ENCODE measurements at regions not wholly inside any gene's neighbourhood (a gene's known extent, or its start where the extent isn't known, plus 50 kb on each side); places are given as distances from the start of the nearest gene placed in this dataset.

GRCh38 chr5:68751661-68752060 is 342.2 kb upstream of the SLC30A5 start:
- DNase-seq (ENCODE audit: low read depth) = no peak
- no peaks in the 10 kb centered on the region for H3K27me3 ChIP-seq (ENCODE audit: control insufficient read depth, insufficient read depth, low read length)
- no peaks in the 10 kb centered on the region for H3K36me3 ChIP-seq (ENCODE audit: control insufficient read depth, insufficient read depth, low read length)
- TF ChIP-seq, protein P1, sequence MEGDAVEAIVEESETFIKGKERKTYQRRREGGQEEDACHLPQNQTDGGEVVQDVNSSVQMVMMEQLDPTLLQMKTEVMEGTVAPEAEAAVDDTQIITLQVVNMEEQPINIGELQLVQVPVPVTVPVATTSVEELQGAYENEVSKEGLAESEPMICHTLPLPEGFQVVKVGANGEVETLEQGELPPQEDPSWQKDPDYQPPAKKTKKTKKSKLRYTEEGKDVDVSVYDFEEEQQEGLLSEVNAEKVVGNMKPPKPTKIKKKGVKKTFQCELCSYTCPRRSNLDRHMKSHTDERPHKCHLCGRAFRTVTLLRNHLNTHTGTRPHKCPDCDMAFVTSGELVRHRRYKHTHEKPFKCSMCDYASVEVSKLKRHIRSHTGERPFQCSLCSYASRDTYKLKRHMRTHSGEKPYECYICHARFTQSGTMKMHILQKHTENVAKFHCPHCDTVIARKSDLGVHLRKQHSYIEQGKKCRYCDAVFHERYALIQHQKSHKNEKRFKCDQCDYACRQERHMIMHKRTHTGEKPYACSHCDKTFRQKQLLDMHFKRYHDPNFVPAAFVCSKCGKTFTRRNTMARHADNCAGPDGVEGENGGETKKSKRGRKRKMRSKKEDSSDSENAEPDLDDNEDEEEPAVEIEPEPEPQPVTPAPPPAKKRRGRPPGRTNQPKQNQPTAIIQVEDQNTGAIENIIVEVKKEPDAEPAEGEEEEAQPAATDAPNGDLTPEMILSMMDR (IDR thresholded peaks at IDR 0.05; ENCODE audit: insufficient read depth, low read length, severe bottlenecking) = no peak
- FAIRE-seq = no peak
- no peak overlapping the region for H3K4me3 ChIP-seq (ENCODE audit: low read depth, low read length)

GRCh38 chr5:68754536-68754935 is 339.3 kb upstream of the SLC30A5 start:
- DNase-seq (ENCODE audit: low read depth) (no peak), FAIRE-seq (no peak)
- H3K36me3 ChIP-seq (ENCODE audit: control insufficient read depth, insufficient read depth, low read length) = no peaks in the 10 kb centered on the region
- H3K27me3 ChIP-seq (ENCODE audit: control insufficient read depth, insufficient read depth, low read length) = no peaks in the 10 kb centered on the region
- H3K4me3 ChIP-seq (ENCODE audit: low read depth, low read length) = no peak overlapping the region
- TF ChIP-seq, protein P1 (IDR thresholded peaks at IDR 0.05; ENCODE audit: insufficient read depth, low read length, severe bottlenecking) = no peak

DNA sequence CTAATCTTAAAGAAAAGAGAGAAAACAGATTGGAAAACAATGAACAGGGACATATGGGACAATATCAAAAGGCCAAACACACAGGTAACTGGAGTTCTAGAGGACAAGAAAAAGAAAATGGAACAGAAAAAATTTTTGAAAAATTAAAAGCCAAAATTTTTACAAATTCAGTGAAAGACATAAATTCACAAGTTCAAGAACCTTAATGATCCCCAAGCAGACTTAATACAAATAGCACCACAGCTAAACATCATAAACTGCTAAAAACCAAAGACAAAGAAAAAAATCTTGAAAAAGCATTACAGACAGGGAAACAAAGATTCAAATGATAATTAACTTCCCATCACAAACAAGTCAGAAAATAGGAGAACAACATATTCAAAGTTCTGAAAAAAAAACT is 338.5 kb upstream of the SLC30A5 start:
- TF ChIP-seq, protein P1 (IDR thresholded peaks at IDR 0.05; ENCODE audit: insufficient read depth, low read length, severe bottlenecking) = no peak
- H3K36me3 ChIP-seq (ENCODE audit: control insufficient read depth, insufficient read depth, low read length) = no peaks in the 10 kb centered on the region
- no peak overlapping the region for H3K4me3 ChIP-seq (ENCODE audit: low read depth, low read length)
- FAIRE-seq = no peak
- no peaks in the 10 kb centered on the region for H3K27me3 ChIP-seq (ENCODE audit: control insufficient read depth, insufficient read depth, low read length)
- no peak for DNase-seq (ENCODE audit: low read depth)

- Histone ChIP-seq H3K27me3 (ENCODE audit: control insufficient read depth, insufficient read depth, low read length) (no peaks in the 10 kb centered on the region), H3K36me3 (ENCODE audit: control insufficient read depth, insufficient read depth, low read length) (no peaks in the 10 kb centered on the region), H3K4me3 (ENCODE audit: low read depth, low read length) (no peak overlapping the region)
- TF ChIP-seq, protein P1 (IDR thresholded peaks at IDR 0.05; ENCODE audit: insufficient read depth, low read length, severe bottlenecking) = no peak
- FAIRE-seq = no peak
- DNase-seq (ENCODE audit: low read depth) = no peak
These were observed 336.8 kb upstream of the SLC30A5 start for GRCh38 chr5:68757006-68757405.

DNA sequence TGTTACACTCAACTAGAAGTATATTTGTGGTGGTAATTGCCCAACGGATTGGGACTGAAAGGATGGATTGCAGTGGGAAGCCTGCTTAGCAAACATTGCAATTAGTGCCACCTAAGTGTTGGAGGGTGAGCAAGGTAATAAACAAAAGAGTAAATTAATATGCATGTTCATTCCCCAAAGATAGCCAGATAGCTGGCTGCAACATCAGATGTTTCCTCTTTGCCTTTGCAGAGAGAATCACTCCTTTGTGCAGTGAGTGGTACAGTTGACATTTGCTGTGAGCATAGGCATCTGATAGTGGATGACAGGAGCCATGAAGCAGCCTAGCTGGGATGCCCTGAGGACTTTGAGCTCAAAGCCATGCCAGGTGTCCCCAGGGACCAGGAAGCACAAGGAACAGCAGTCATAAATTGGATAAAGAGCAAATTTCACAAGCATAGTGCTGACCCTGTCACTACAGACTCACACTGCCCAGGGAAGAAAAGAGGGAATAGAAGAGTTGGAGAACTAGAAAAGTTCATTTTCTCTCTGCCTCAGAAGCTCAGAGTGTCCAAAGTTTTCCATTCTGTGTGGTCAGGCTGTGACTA is 336.1 kb upstream of the SLC30A5 start:
- DNase-seq (ENCODE audit: low read depth) (no peak), FAIRE-seq (peak; percentile 68)
- no peaks in the 10 kb centered on the region for H3K27me3 ChIP-seq (ENCODE audit: control insufficient read depth, insufficient read depth, low read length)
- H3K36me3 ChIP-seq (ENCODE audit: control insufficient read depth, insufficient read depth, low read length) = no peaks in the 10 kb centered on the region
- no peak overlapping the region for H3K4me3 ChIP-seq (ENCODE audit: low read depth, low read length)
- TF ChIP-seq, protein P1 (IDR thresholded peaks at IDR 0.05; ENCODE audit: insufficient read depth, low read length, severe bottlenecking) = no peak

- FAIRE-seq = no peak
- Histone ChIP-seq H3K27me3 (ENCODE audit: control insufficient read depth, insufficient read depth, low read length) (no peaks in the 10 kb centered on the region), H3K36me3 (ENCODE audit: control insufficient read depth, insufficient read depth, low read length) (no peaks in the 10 kb centered on the region), H3K4me3 (ENCODE audit: low read depth, low read length) (no peak overlapping the region)
- DNase-seq (ENCODE audit: low read depth) = no peak
- TF ChIP-seq, protein P1 (IDR thresholded peaks at IDR 0.05; ENCODE audit: insufficient read depth, low read length, severe bottlenecking) = no peak
These were observed 334.2 kb upstream of the SLC30A5 start for GRCh38 chr5:68759593-68759992.

Data from bronchial epithelial cell (primary cell).